K562 (cell line): ENCODE measurements at regions not wholly inside any gene's neighbourhood (a gene's known extent, or its start where the extent isn't known, plus 50 kb on each side); places are given as distances from the start of the nearest gene placed in this dataset.

ENCODE experiments used
- ATAC-seq: fragments of 200-7000 bp; cut with Tn5 transposase; 3 replicates; pipeline ENCODE4 v1.9.1; 2020; ENCODE audit warnings: moderate library complexity
- BruUV-seq: library from RNA; stranded (reverse); fragments of 400-500 nt; replicated peaks from 2 replicates; lab custom pipeline; 2021; lab: Mats Ljungman, UMichigan
- CTCF ChIA-PET: fragments of 300-600 bp; formaldehyde crosslinking; extraction: SDS; loops from one replicate; lab custom pipeline; 2021; ENCODE audit warnings: low intra/inter-chr PET ratio; lab: Yijun Ruan, JAX
- POLR2A ChIA-PET: fragments of 300-600, 350-650 bp; sonication (Branson Sonifier 250); formaldehyde crosslinking; extraction: SDS; loops from one replicate; lab custom pipeline; 2021; ENCODE audit warnings: antibody characterized with exemption, inconsistent platforms; lab: Yijun Ruan, JAX
- DNase-seq, 4 experiments: peaks; one replicate each; pipeline versions ENCODE4 v3.0.0 to v3.0.0-alpha.2; 2011 to 2018; ENCODE audit warnings: low spot score in 3 of 4, mixed read lengths in 3 of 4; ENCODE audit errors: extremely low read depth in 1 of 4
- FAIRE-seq: peaks from 2 replicates; lab custom pipeline; 2011; peaks lifted over from hg19 to GRCh38; lab: Jason Lieb, UNC
- H2AFZ ChIP-seq: 2 replicates; pipeline ENCODE4 v1.6.0; 2011; ENCODE audit warnings: low read depth, low read length, control low read depth, inconsistent platforms
- H3K27ac ChIP-seq: fragments of 200-600 bp; 3 replicates; pipeline ENCODE4 v1.8.0; 2011; ENCODE audit warnings: low read depth, mild to moderate bottlenecking, control low read depth, inconsistent platforms, low read length, moderate library complexity, mixed read lengths; ENCODE audit errors: extremely low read depth
- H3K27me3 ChIP-seq, 2 experiments: fragments of 300-600 bp in 1 of 2; 2 replicates in 1 of 2; 3 replicates in 1 of 2; pipeline versions ENCODE4 v1.6.0 to v1.8.0; 2011; ENCODE audit warnings: inconsistent platforms in 2 of 2, low read length in 2 of 2, mild to moderate bottlenecking in 1 of 2, mixed read lengths in 1 of 2, moderate library complexity in 1 of 2; ENCODE audit not compliant: control insufficient read depth in 2 of 2, insufficient read depth in 2 of 2
- H3K36me3 ChIP-seq: fragments of 300-600 bp; 3 replicates; pipeline ENCODE4 v1.8.0; 2011; ENCODE audit warnings: mild to moderate bottlenecking, low read length, inconsistent platforms; ENCODE audit not compliant: control insufficient read depth, insufficient read depth
- H3K4me1 ChIP-seq, 2 experiments: fragments of 200-600 bp in 1 of 2; replicated peaks in 1 of 2; 2 replicates in 1 of 2; 3 replicates in 1 of 2; pipeline versions ENCODE4 v1.5.1 to v1.8.0; 2011; ENCODE audit warnings: inconsistent platforms in 2 of 2, low read length in 2 of 2, mild to moderate bottlenecking in 1 of 2, mixed read lengths in 1 of 2, moderate library complexity in 1 of 2; ENCODE audit not compliant: control insufficient read depth in 2 of 2, insufficient read depth in 2 of 2
- H3K4me2 ChIP-seq: 2 replicates; pipeline ENCODE4 v1.6.1; 2011; ENCODE audit warnings: low read length, control low read depth, inconsistent platforms, mixed read lengths; ENCODE audit not compliant: insufficient read depth
- H3K4me3 ChIP-seq: fragments of 200-600 bp; sonication (generic), shearing (Covaris generic); 2 replicates; pipeline ENCODE4 v1.5.1; 2016; ENCODE audit warnings: control low read depth, inconsistent platforms
- H3K79me2 ChIP-seq: fragments of 200-600 bp; 3 replicates; pipeline ENCODE4 v1.8.0; 2011; ENCODE audit warnings: low read length, inconsistent platforms; ENCODE audit not compliant: control insufficient read depth, insufficient read depth
- H3K9ac ChIP-seq, 2 experiments: 2 replicates each; pipeline versions ENCODE4 v1.6.0 to v1.6.1; 2011; ENCODE audit warnings: low read depth in 2 of 2, low read length in 2 of 2, control low read depth in 1 of 2, inconsistent platforms in 1 of 2, mild to moderate bottlenecking in 1 of 2, mixed read lengths in 1 of 2; ENCODE audit not compliant: insufficient read depth in 1 of 2
- H3K9me1 ChIP-seq: one replicate; pipeline ENCODE4 v1.6.0; 2011; ENCODE audit warnings: inconsistent platforms, mild to moderate bottlenecking, low read length, moderate library complexity; ENCODE audit not compliant: control insufficient read depth, insufficient read depth
- H3K9me3 ChIP-seq: replicated peaks from 2 replicates; pipeline ENCODE4 v1.5.1; 2011; ENCODE audit warnings: low read depth, low read length, inconsistent platforms; ENCODE audit not compliant: control insufficient read depth, insufficient read depth
- H4K20me1 ChIP-seq: replicated peaks from 2 replicates; pipeline ENCODE4 v1.6.1; 2011; ENCODE audit warnings: low read length, inconsistent platforms, mixed read lengths; ENCODE audit not compliant: control insufficient read depth, insufficient read depth
- CCNT2 ChIP-seq: IDR thresholded peaks from 2 replicates; pipeline ENCODE4 v1.6.1; 2011; ENCODE audit warnings: borderline replicate concordance, low read depth, mild to moderate bottlenecking, moderate library complexity, mixed read lengths, low read length; ENCODE audit not compliant: insufficient read length; ENCODE audit errors: extremely low read depth
- DPF2 ChIP-seq: fragments of 450-650 bp; IDR thresholded peaks from 2 replicates; pipeline ENCODE4 v1.6.1; 2016
- RBM22 ChIP-seq: fragments of 200-400 bp; formaldehyde crosslinking; IDR thresholded peaks from 2 replicates; pipeline ENCODE4 v1.6.1; 2018; ENCODE audit warnings: low read length, low read depth; ENCODE audit not compliant: poor library complexity, severe bottlenecking
- SIN3B ChIP-seq: fragments of 450-650 bp; IDR thresholded peaks from 2 replicates; pipeline ENCODE4 v1.6.1; 2017; ENCODE audit warnings: low read depth, mild to moderate bottlenecking, moderate library complexity
- SIRT6 ChIP-seq: IDR thresholded peaks from one replicate; pipeline ENCODE4 v1.6.1; 2012; ENCODE audit warnings: low read depth, mild to moderate bottlenecking, control low read depth, inconsistent platforms, low read length, moderate library complexity
- ZNF253 ChIP-seq: fragments of 250-450 bp; sonication (Bioruptor Pico); conservative IDR thresholded peaks from 2 replicates; pipeline ENCODE4 v1.6.1; 2021; ENCODE audit warnings: mild to moderate bottlenecking
- ZNF707 ChIP-seq: fragments of 250-450 bp; sonication (Bioruptor Pico); conservative IDR thresholded peaks from 2 replicates; pipeline ENCODE4 v1.8.0; 2022; ENCODE audit warnings: inconsistent platforms, mild to moderate bottlenecking, moderate library complexity
- WGBS: fragments of 100-300 bp; shearing (Covaris generic); methylation state at CpG from one replicate; pipeline ENCODE4 v1.1.6; 2016; ENCODE audit warnings: low coverage, mixed read lengths; ENCODE audit not compliant: insufficient coverage; ENCODE audit errors: missing lambda C conversion rate; 5-methylcytosine and 5-hydroxymethylcytosine counted together
- in situ Hi-C: fragments of 300-500 bp; cut with MboI; formaldehyde crosslinking; loops from 4 replicates; pipeline ENCODE4 v1.15.0; 2018; ENCODE audit warnings: inconsistent platforms, mixed read lengths
- intact Hi-C: fragments of 100-400 bp; cut with micrococcal nuclease; formaldehyde crosslinking; loops from 2 replicates; pipeline ENCODE4 v1.14.2; 2022
- TF ChIP-seq, protein P1 (sequence below): fragments of 250-450 bp; sonication (Bioruptor Pico); IDR thresholded peaks from 2 replicates; pipeline ENCODE4 v1.4.0; 2020; ENCODE audit warnings: mild to moderate bottlenecking, moderate library complexity, borderline replicate concordance
- TF ChIP-seq, protein P2 (sequence below): fragments of 450-650 bp; formaldehyde crosslinking; IDR thresholded peaks from 2 replicates; pipeline ENCODE4 v1.4.0; 2022; ENCODE audit warnings: missing genetic modification characterization
- TF ChIP-seq, protein P3 (sequence below): fragments of 450-650 bp; conservative IDR thresholded peaks from 2 replicates; pipeline ENCODE4 v1.6.1; 2016; ENCODE audit warnings: missing genetic modification characterization, low read depth, mild to moderate bottlenecking, control low read depth, missing compliant biosample characterization

- Histone ChIP-seq H3K9me1 (no peaks in the 10 kb centered on the region), H3K9me3 (no peaks in the 10 kb centered on the region; the same call in 1 of the 2 replicates), H3K9ac (no peak overlapping the region), H3K4me1 (no peaks in the 10 kb centered on the region), H3K27ac (no peak overlapping the region), H4K20me1 (no peaks in the 10 kb centered on the region), H3K36me3 (no peaks in the 10 kb centered on the region), H3K4me2 (no peak overlapping the region), H3K79me2 (no peaks in the 10 kb centered on the region), H3K27me3 (no peaks in the 10 kb centered on the region), H2AFZ (no peak overlapping the region), H3K4me3 (no peak overlapping the region)
- intact Hi-C loops (no loop called here), in situ Hi-C loops (no loop called here)
- no peak for FAIRE-seq
- DNase-seq, result no peak
- BruUV-seq, result no TSS peak
- POLR2A ChIA-PET, result no interaction called here
- TF ChIP-seq, protein P1, sequence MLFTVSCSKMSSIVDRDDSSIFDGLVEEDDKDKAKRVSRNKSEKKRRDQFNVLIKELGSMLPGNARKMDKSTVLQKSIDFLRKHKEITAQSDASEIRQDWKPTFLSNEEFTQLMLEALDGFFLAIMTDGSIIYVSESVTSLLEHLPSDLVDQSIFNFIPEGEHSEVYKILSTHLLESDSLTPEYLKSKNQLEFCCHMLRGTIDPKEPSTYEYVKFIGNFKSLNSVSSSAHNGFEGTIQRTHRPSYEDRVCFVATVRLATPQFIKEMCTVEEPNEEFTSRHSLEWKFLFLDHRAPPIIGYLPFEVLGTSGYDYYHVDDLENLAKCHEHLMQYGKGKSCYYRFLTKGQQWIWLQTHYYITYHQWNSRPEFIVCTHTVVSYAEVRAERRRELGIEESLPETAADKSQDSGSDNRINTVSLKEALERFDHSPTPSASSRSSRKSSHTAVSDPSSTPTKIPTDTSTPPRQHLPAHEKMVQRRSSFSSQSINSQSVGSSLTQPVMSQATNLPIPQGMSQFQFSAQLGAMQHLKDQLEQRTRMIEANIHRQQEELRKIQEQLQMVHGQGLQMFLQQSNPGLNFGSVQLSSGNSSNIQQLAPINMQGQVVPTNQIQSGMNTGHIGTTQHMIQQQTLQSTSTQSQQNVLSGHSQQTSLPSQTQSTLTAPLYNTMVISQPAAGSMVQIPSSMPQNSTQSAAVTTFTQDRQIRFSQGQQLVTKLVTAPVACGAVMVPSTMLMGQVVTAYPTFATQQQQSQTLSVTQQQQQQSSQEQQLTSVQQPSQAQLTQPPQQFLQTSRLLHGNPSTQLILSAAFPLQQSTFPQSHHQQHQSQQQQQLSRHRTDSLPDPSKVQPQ, result no peak
- CTCF ChIA-PET, result no interaction called here
- no peak for ATAC-seq
Observed at GRCh38 chr13:84377106-84377505, 494.8 kb upstream of the SLITRK1 start.

DNA sequence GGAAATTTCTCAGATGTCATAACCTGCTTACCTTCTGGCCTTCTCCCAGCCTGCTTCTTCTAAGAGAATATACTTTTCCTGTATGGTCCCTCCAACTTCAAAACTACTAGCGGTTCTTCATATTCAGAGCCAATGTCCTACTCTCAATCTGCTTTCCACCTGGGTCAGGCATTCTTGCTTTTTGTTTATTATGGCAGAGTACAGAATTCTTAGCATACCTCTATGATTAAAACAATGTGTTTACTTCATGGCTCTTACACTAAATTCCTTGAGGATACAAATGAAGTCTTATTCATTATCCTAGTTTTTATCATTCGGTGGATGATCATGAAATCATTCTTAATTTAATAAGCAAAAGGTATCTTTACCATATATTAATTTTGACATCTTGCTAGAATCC, 484.2 kb upstream of the SLITRK1 start:
- intact Hi-C loops, result no loop called here
- POLR2A ChIA-PET, result no interaction called here
- WGBS, result 0% methylated on average over 2 of the region's 2 CpGs
- TF ChIP-seq, protein P2, sequence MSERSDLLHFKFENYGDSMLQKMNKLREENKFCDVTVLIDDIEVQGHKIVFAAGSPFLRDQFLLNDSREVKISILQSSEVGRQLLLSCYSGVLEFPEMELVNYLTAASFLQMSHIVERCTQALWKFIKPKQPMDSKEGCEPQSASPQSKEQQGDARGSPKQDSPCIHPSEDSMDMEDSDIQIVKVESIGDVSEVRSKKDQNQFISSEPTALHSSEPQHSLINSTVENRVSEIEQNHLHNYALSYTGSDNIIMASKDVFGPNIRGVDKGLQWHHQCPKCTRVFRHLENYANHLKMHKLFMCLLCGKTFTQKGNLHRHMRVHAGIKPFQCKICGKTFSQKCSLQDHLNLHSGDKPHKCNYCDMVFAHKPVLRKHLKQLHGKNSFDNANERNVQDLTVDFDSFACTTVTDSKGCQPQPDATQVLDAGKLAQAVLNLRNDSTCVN, result no peak
- no peak for TF ChIP-seq ZNF253
- TF ChIP-seq RBM22, result no peak
- TF ChIP-seq CCNT2, result no peak
- TF ChIP-seq SIRT6, result no peak
- TF ChIP-seq, protein P3, sequence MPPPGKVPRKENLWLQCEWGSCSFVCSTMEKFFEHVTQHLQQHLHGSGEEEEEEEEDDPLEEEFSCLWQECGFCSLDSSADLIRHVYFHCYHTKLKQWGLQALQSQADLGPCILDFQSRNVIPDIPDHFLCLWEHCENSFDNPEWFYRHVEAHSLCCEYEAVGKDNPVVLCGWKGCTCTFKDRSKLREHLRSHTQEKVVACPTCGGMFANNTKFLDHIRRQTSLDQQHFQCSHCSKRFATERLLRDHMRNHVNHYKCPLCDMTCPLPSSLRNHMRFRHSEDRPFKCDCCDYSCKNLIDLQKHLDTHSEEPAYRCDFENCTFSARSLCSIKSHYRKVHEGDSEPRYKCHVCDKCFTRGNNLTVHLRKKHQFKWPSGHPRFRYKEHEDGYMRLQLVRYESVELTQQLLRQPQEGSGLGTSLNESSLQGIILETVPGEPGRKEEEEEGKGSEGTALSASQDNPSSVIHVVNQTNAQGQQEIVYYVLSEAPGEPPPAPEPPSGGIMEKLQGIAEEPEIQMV (tag), result no peak
- no peak for TF ChIP-seq SIN3B
- TF ChIP-seq ZNF707 (CRISPR knock-in tag), result no peak
- no peak for TF ChIP-seq DPF2

More for the DNA sequence above, 484.2 kb upstream of the SLITRK1 start:
- Histone ChIP-seq H3K4me1 (no peaks in the 10 kb centered on the region), H2AFZ (no peak overlapping the region), H3K4me3 (no peak overlapping the region), H3K9me3 (no peaks in the 10 kb centered on the region), H3K27me3 (no peaks in the 10 kb centered on the region), H4K20me1 (no peaks in the 10 kb centered on the region), H3K4me2 (no peak overlapping the region), H3K36me3 (no peaks in the 10 kb centered on the region), H3K27ac (no peak overlapping the region), H3K79me2 (no peaks in the 10 kb centered on the region), H3K9me1 (no peaks in the 10 kb centered on the region), H3K9ac (no peak overlapping the region)
- in situ Hi-C loops, result no loop called here
- FAIRE-seq, result no peak
- no peak for ATAC-seq
- CTCF ChIA-PET, result no interaction called here
- no TSS peak for BruUV-seq
- no peak for DNase-seq
